H9 (cell line): ENCODE measurements at regions not wholly inside any gene's neighbourhood (a gene's known extent, or its start where the extent isn't known, plus 50 kb on each side); places are given as distances from the start of the nearest gene placed in this dataset.

ENCODE experiments used
- DNase-seq: peaks from one replicate; pipeline ENCODE4 v3.0.0-alpha.2; 2017
- H2AFZ ChIP-seq: one replicate; pipeline ENCODE4 v1.6.1; 2013; ENCODE audit warnings: mild to moderate bottlenecking, low read length, control low read depth, moderate library complexity
- H2AK5ac ChIP-seq: 2 replicates; pipeline ENCODE4 v1.6.1; 2013; ENCODE audit warnings: low read length, control low read depth, mixed read lengths; ENCODE audit not compliant: insufficient read length
- H2BK120ac ChIP-seq: one replicate; pipeline ENCODE4 v1.6.1; 2013; ENCODE audit warnings: low read depth, mild to moderate bottlenecking, low read length, control low read depth, inconsistent platforms; ENCODE audit not compliant: poor library complexity, severe bottlenecking
- H2BK12ac ChIP-seq: 2 replicates; pipeline ENCODE4 v1.6.1; 2013; ENCODE audit warnings: low read length, control low read depth, mixed read lengths, low read depth; ENCODE audit not compliant: insufficient read length
- H2BK15ac ChIP-seq: 2 replicates; pipeline ENCODE4 v1.6.1; 2013; ENCODE audit warnings: low read depth, low read length, control low read depth
- H2BK20ac ChIP-seq: one replicate; pipeline ENCODE4 v1.6.1; 2013; ENCODE audit warnings: low read depth, mild to moderate bottlenecking, low read length, control low read depth, inconsistent platforms; ENCODE audit not compliant: poor library complexity, severe bottlenecking
- H2BK5ac ChIP-seq: 2 replicates; pipeline ENCODE4 v1.6.1; 2013; ENCODE audit warnings: low read length, control low read depth, mixed read lengths; ENCODE audit not compliant: insufficient read length
- H3K14ac ChIP-seq: 2 replicates; pipeline ENCODE4 v1.6.1; 2013; ENCODE audit warnings: low read length, control low read depth; ENCODE audit not compliant: insufficient read depth
- H3K18ac ChIP-seq: 2 replicates; pipeline ENCODE4 v1.6.1; 2013; ENCODE audit warnings: low read depth, mild to moderate bottlenecking, mixed read lengths, low read length, control low read depth; ENCODE audit not compliant: insufficient read length
- H3K23ac ChIP-seq: 2 replicates; pipeline ENCODE4 v1.6.1; 2013; ENCODE audit warnings: low read length, control low read depth, mixed read lengths, low read depth; ENCODE audit not compliant: insufficient read length
- H3K23me2 ChIP-seq: 2 replicates; pipeline ENCODE4 v1.6.1; 2013; ENCODE audit warnings: low read depth, mild to moderate bottlenecking, mixed read lengths, low read length, control low read depth; ENCODE audit not compliant: insufficient read length, poor library complexity, severe bottlenecking
- H3K27ac ChIP-seq: 2 replicates; pipeline ENCODE4 v1.5.1; 2013; ENCODE audit warnings: low read length, control low read depth, mixed read lengths, low read depth; ENCODE audit not compliant: insufficient read length
- H3K27me3 ChIP-seq: 2 replicates; pipeline ENCODE4 v1.6.1; 2013; ENCODE audit warnings: low read length, control low read depth, inconsistent platforms; ENCODE audit not compliant: insufficient read depth
- H3K4ac ChIP-seq: 2 replicates; pipeline ENCODE4 v1.6.1; 2013; ENCODE audit warnings: low read depth, mild to moderate bottlenecking, control low read depth, inconsistent platforms, low read length, moderate library complexity
- H3K4me1 ChIP-seq: 2 replicates; pipeline ENCODE4 v1.6.1; 2013; ENCODE audit warnings: low read length, control low read depth, inconsistent platforms; ENCODE audit not compliant: insufficient read depth
- H3K4me2 ChIP-seq: 2 replicates; pipeline ENCODE4 v1.6.1; 2013; ENCODE audit warnings: low read length, control low read depth, mixed read lengths; ENCODE audit not compliant: insufficient read length, insufficient read depth
- H3K56ac ChIP-seq: 2 replicates; pipeline ENCODE4 v1.6.1; 2013; ENCODE audit warnings: low read depth, mild to moderate bottlenecking, mixed read lengths, low read length, control low read depth; ENCODE audit not compliant: insufficient read length
- H3K79me1 ChIP-seq: 2 replicates; pipeline ENCODE4 v1.6.1; 2013; ENCODE audit warnings: low read depth, mild to moderate bottlenecking, moderate library complexity, low read length, control low read depth, inconsistent platforms; ENCODE audit not compliant: insufficient read depth, poor library complexity, severe bottlenecking
- H3K79me2 ChIP-seq: 2 replicates; pipeline ENCODE4 v1.6.1; 2013; ENCODE audit warnings: low read length, control low read depth, inconsistent platforms; ENCODE audit not compliant: insufficient read depth
- H3K9ac ChIP-seq: 2 replicates; pipeline ENCODE4 v1.6.1; 2013; ENCODE audit warnings: low read length, control low read depth, mixed read lengths; ENCODE audit not compliant: insufficient read length; ENCODE audit errors: extremely low read depth
- H3K9me3 ChIP-seq: one replicate; pipeline ENCODE4 v1.6.1; 2013; ENCODE audit warnings: low read depth, low read length, inconsistent platforms; ENCODE audit not compliant: control insufficient read depth
- H3T11ph ChIP-seq: one replicate; pipeline ENCODE4 v1.6.1; 2013; ENCODE audit warnings: mild to moderate bottlenecking, low read length, control low read depth, inconsistent platforms
- H4K20me1 ChIP-seq: one replicate; pipeline ENCODE4 v1.6.1; 2013; ENCODE audit not compliant: control insufficient read depth, insufficient read length, insufficient read depth
- H4K5ac ChIP-seq: 2 replicates; pipeline ENCODE4 v1.6.1; 2013; ENCODE audit warnings: low read depth, mild to moderate bottlenecking, mixed read lengths, low read length, control low read depth; ENCODE audit not compliant: insufficient read length
- H4K8ac ChIP-seq: replicated peaks from 2 replicates; pipeline ENCODE4 v1.6.1; 2013; ENCODE audit warnings: low read length, control low read depth, mixed read lengths, low read depth; ENCODE audit not compliant: insufficient read length
- H4K91ac ChIP-seq: 2 replicates; pipeline ENCODE4 v1.6.1; 2013; ENCODE audit warnings: low read depth, mild to moderate bottlenecking, moderate library complexity, mixed read lengths, low read length, control low read depth; ENCODE audit not compliant: insufficient read length
- H3K27ac Mint-ChIP-seq, 3 experiments: 2 replicates in 2 of 3; 3 replicates in 1 of 3; pipeline ENCODE4 v1.8.0; 2020 to 2021; ENCODE audit warnings: mixed read lengths in 3 of 3, mild to moderate bottlenecking in 1 of 3, moderate library complexity in 1 of 3
- H3K27me3 Mint-ChIP-seq: 2 replicates; pipeline ENCODE4 v1.8.0; 2021; ENCODE audit warnings: low read depth, mild to moderate bottlenecking, moderate library complexity, mixed read lengths
- H3K36me3 Mint-ChIP-seq, 3 experiments: 2 replicates in 2 of 3; 3 replicates in 1 of 3; pipeline ENCODE4 v1.8.0; 2020 to 2021; ENCODE audit warnings: low read depth in 3 of 3, mixed read lengths in 3 of 3; ENCODE audit not compliant: insufficient read depth in 1 of 3
- H3K4me1 Mint-ChIP-seq, 2 experiments: 2 replicates each; pipeline ENCODE4 v1.8.0; 2020; ENCODE audit warnings: mixed read lengths in 2 of 2
- H3K4me3 Mint-ChIP-seq, 2 experiments: 2 replicates in 1 of 2; 3 replicates in 1 of 2; pipeline ENCODE4 v1.8.0; 2020 to 2021; ENCODE audit warnings: mild to moderate bottlenecking in 2 of 2, mixed read lengths in 2 of 2, moderate library complexity in 1 of 2
- H3K9me3 Mint-ChIP-seq, 2 experiments: 2 replicates in 1 of 2; 3 replicates in 1 of 2; pipeline ENCODE4 v1.8.0; 2020; ENCODE audit warnings: mild to moderate bottlenecking in 2 of 2, mixed read lengths in 2 of 2, moderate library complexity in 1 of 2
- CTCF ChIP-seq: fragments of 200-600 bp; sonication (generic); conservative IDR thresholded peaks from 3 replicates; pipeline ENCODE4 v1.8.0; 2021; ENCODE audit warnings: antibody characterized with exemption, mild to moderate bottlenecking
- WGBS: extraction: QIAGEN DNeasy Blood & Tissue Kit; methylation state at CpG from one replicate; pipeline ENCODE4 v1.1.7; 2013; ENCODE audit warnings: missing lambda C conversion rate, low lambda C conversion rate, mixed read lengths; ENCODE audit not compliant: insufficient read length; ENCODE audit errors: extremely low coverage; 5-methylcytosine and 5-hydroxymethylcytosine counted together

DNA sequence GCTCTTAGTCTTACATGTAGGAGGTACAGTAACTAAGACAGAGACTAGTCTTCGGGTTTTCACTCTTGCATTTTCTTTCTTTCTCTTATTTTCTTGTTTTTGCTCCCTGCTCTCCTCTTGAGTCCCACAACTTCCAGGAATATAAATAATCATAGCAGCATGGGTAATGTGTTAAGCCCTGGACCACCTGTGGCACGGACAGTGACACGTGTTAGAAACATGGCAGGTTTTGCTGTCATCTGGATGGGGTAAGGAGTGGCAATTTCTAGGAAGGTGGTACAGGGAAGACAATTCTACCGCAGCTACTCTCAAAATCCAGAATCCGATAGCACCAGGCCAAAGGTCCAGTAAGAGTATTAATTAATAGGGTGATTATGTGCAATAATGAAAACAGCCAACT is 237.5 kb upstream of the FAM98A start:
- Histone ChIP-seq H3K79me1 (no peaks in the 10 kb centered on the region), H2BK5ac (no peak overlapping the region), H2BK12ac (no peak overlapping the region), H2AFZ (no peak overlapping the region), H3K79me2 (no peaks in the 10 kb centered on the region), H3K27ac (no peak overlapping the region), H3K4ac (no peak overlapping the region), H2BK15ac (no peak overlapping the region), H3T11ph (no peak overlapping the region), H3K14ac (no peak overlapping the region), H3K18ac (no peak overlapping the region), H3K23ac (no peak overlapping the region), H3K4me2 (no peak overlapping the region), H3K4me1 (no peaks in the 10 kb centered on the region), H3K56ac (no peak overlapping the region), H4K8ac (no peak overlapping the region), H2AK5ac (no peak overlapping the region), H2BK120ac (no peak overlapping the region), H3K9me3 (no peaks in the 10 kb centered on the region), H4K20me1 (no peaks in the 10 kb centered on the region), H3K27me3 (no peaks in the 10 kb centered on the region), H4K91ac (no peak overlapping the region), H2BK20ac (no peak overlapping the region), H4K5ac (no peak overlapping the region), H3K23me2 (no peaks in the 10 kb centered on the region), H3K9ac (no peak overlapping the region)
- H3K27me3 Mint-ChIP-seq: no peaks in the 10 kb centered on the region
- no peak overlapping the region for H3K27ac Mint-ChIP-seq
- no peak for TF ChIP-seq CTCF
- no peaks in the 10 kb centered on the region for H3K4me1 Mint-ChIP-seq
- no peaks in the 10 kb centered on the region for H3K36me3 Mint-ChIP-seq
- no peaks in the 10 kb centered on the region; a peak in 1 of 5 replicates for H3K9me3 Mint-ChIP-seq
- DNase-seq: no peak
- no peak overlapping the region for H3K4me3 Mint-ChIP-seq
- WGBS: no CpG with 5 or more reads among the region's 5 CpGs
